Panc1 (cell line): ENCODE measurements at regions not wholly inside any gene's neighbourhood (a gene's known extent, or its start where the extent isn't known, plus 50 kb on each side); places are given as distances from the start of the nearest gene placed in this dataset.

Source experiments
- POLR2AphosphoS5 ChIP-seq: IDR thresholded peaks from 2 replicates; pipeline ENCODE4 v1.6.1; 2012; ENCODE audit warnings: mild to moderate bottlenecking, low read depth, low read length, moderate library complexity
- TF ChIP-seq, protein P1 (sequence below): fragments of 450-650 bp; IDR thresholded peaks from 2 replicates; pipeline ENCODE4 v1.5.1; 2017; ENCODE audit warnings: mild to moderate bottlenecking
- TF ChIP-seq, protein P2 (sequence below), 2 experiments: IDR thresholded peaks; 2 replicates each; pipeline ENCODE4 v1.6.1; 2011 to 2012; ENCODE audit warnings: low read depth in 2 of 2, control low read depth in 1 of 2, low read length in 1 of 2, mild to moderate bottlenecking in 1 of 2, moderate library complexity in 1 of 2; ENCODE audit not compliant: insufficient read depth in 1 of 2

GRCh38 chr6:56891754-56892153 lies 63.2 kb upstream of the BEND6 start:
- TF ChIP-seq, protein P1, sequence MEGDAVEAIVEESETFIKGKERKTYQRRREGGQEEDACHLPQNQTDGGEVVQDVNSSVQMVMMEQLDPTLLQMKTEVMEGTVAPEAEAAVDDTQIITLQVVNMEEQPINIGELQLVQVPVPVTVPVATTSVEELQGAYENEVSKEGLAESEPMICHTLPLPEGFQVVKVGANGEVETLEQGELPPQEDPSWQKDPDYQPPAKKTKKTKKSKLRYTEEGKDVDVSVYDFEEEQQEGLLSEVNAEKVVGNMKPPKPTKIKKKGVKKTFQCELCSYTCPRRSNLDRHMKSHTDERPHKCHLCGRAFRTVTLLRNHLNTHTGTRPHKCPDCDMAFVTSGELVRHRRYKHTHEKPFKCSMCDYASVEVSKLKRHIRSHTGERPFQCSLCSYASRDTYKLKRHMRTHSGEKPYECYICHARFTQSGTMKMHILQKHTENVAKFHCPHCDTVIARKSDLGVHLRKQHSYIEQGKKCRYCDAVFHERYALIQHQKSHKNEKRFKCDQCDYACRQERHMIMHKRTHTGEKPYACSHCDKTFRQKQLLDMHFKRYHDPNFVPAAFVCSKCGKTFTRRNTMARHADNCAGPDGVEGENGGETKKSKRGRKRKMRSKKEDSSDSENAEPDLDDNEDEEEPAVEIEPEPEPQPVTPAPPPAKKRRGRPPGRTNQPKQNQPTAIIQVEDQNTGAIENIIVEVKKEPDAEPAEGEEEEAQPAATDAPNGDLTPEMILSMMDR: peak; percentile 41
- TF ChIP-seq POLR2AphosphoS5: no peak
- TF ChIP-seq, protein P2, sequence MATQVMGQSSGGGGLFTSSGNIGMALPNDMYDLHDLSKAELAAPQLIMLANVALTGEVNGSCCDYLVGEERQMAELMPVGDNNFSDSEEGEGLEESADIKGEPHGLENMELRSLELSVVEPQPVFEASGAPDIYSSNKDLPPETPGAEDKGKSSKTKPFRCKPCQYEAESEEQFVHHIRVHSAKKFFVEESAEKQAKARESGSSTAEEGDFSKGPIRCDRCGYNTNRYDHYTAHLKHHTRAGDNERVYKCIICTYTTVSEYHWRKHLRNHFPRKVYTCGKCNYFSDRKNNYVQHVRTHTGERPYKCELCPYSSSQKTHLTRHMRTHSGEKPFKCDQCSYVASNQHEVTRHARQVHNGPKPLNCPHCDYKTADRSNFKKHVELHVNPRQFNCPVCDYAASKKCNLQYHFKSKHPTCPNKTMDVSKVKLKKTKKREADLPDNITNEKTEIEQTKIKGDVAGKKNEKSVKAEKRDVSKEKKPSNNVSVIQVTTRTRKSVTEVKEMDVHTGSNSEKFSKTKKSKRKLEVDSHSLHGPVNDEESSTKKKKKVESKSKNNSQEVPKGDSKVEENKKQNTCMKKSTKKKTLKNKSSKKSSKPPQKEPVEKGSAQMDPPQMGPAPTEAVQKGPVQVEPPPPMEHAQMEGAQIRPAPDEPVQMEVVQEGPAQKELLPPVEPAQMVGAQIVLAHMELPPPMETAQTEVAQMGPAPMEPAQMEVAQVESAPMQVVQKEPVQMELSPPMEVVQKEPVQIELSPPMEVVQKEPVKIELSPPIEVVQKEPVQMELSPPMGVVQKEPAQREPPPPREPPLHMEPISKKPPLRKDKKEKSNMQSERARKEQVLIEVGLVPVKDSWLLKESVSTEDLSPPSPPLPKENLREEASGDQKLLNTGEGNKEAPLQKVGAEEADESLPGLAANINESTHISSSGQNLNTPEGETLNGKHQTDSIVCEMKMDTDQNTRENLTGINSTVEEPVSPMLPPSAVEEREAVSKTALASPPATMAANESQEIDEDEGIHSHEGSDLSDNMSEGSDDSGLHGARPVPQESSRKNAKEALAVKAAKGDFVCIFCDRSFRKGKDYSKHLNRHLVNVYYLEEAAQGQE (IDR thresholded peaks at IDR 0.05; ENCODE audit: insufficient read depth in 1 of 2, low read depth in 2 of 2, low read length in 1 of 2): no peak
